H1 (cell line): ENCODE measurements at regions not wholly inside any gene's neighbourhood (a gene's known extent, or its start where the extent isn't known, plus 50 kb on each side); places are given as distances from the start of the nearest gene placed in this dataset.

Experiments
- CTCF ChIA-PET: fragments of 300-600 bp; sonication (Branson Sonifier 250); formaldehyde crosslinking; loops from one replicate; lab custom pipeline; 2021; ENCODE audit not compliant: partially characterized antibody; lab: Charles Lee
- POLR2A ChIA-PET: fragments of 300-600 bp; sonication (Branson Sonifier 250); formaldehyde crosslinking; loops from one replicate; lab custom pipeline; 2021; ENCODE audit warnings: inconsistent platforms; ENCODE audit not compliant: partially characterized antibody; lab: Charles Lee
- DNase-seq, 2 experiments: peaks; one replicate each; pipeline versions ENCODE4 v3.0.0 to v3.0.0-alpha.2; 2010 to 2022; ENCODE audit warnings: low spot score in 2 of 2, low read depth in 1 of 2, mixed read lengths in 1 of 2
- FAIRE-seq: peaks from 2 replicates; lab custom pipeline; 2011; peaks lifted over from hg19 to GRCh38; lab: Jason Lieb, UNC
- H2AFZ ChIP-seq: 2 replicates; pipeline ENCODE4 v1.8.1; 2012; ENCODE audit warnings: low read length, inconsistent platforms
- H2AK5ac ChIP-seq: 2 replicates; pipeline ENCODE4 v1.6.1; 2013; ENCODE audit warnings: low read depth, low read length
- H2BK120ac ChIP-seq: replicated peaks from 2 replicates; pipeline ENCODE3; 2013; ENCODE audit warnings: low read depth, low read length, inconsistent platforms
- H2BK12ac ChIP-seq: 2 replicates; pipeline ENCODE4 v1.6.1; 2013; ENCODE audit warnings: low read depth, low read length
- H2BK15ac ChIP-seq: 2 replicates; pipeline ENCODE4 v1.6.1; 2013; ENCODE audit warnings: low read length
- H2BK20ac ChIP-seq: 2 replicates; pipeline ENCODE4 v1.6.1; 2013; ENCODE audit warnings: low read length
- H2BK5ac ChIP-seq: 2 replicates; pipeline ENCODE4 v1.6.1; 2013; ENCODE audit warnings: low read depth, low read length
- H3K14ac ChIP-seq: 2 replicates; pipeline ENCODE4 v1.6.1; 2013; ENCODE audit warnings: inconsistent platforms; ENCODE audit not compliant: insufficient read length
- H3K18ac ChIP-seq: 2 replicates; pipeline ENCODE4 v1.6.1; 2013; ENCODE audit warnings: low read length; ENCODE audit errors: extremely low read depth
- H3K23ac ChIP-seq: 2 replicates; pipeline ENCODE4 v1.6.1; 2013; ENCODE audit warnings: inconsistent platforms; ENCODE audit not compliant: insufficient read length
- H3K23me2 ChIP-seq: 2 replicates; pipeline ENCODE4 v1.6.1; 2013; ENCODE audit warnings: low read depth, low read length
- H3K27ac ChIP-seq: 2 replicates; pipeline ENCODE4 v1.6.1; 2011; ENCODE audit warnings: low read depth, low read length, inconsistent platforms
- H3K27me3 ChIP-seq, 4 experiments: replicated peaks in 1 of 4; 1 replicate in 1 of 4; 2 replicates in 3 of 4; pipeline versions ENCODE4 v1.6.1 to v1.8.1; 2011 to 2013; ENCODE audit warnings: low read length in 3 of 4, mild to moderate bottlenecking in 3 of 4, inconsistent platforms in 2 of 4, mixed read lengths in 2 of 4, moderate library complexity in 1 of 4; ENCODE audit not compliant: control insufficient read depth in 3 of 4, insufficient read depth in 3 of 4; ENCODE audit errors: extremely low read depth in 1 of 4
- H3K36me3 ChIP-seq, 4 experiments: 2 replicates each; pipeline versions ENCODE4 v1.6.1 to v1.8.1; 2011 to 2013; ENCODE audit warnings: mild to moderate bottlenecking in 4 of 4, low read length in 3 of 4, moderate library complexity in 2 of 4, control low read depth in 1 of 4, inconsistent platforms in 1 of 4; ENCODE audit not compliant: insufficient read depth in 4 of 4, control insufficient read depth in 2 of 4
- H3K4ac ChIP-seq: replicated peaks from 2 replicates; pipeline ENCODE3; 2013; ENCODE audit warnings: low read length, low read depth, mixed read lengths, inconsistent platforms; ENCODE audit not compliant: insufficient read length
- H3K4me1 ChIP-seq, 4 experiments: replicated peaks in 1 of 4; 1 replicate in 1 of 4; 2 replicates in 3 of 4; pipeline versions ENCODE4 v1.6.1 to v1.8.1; 2011 to 2013; ENCODE audit warnings: low read length in 3 of 4, inconsistent platforms in 2 of 4, mixed read lengths in 1 of 4; ENCODE audit not compliant: insufficient read depth in 4 of 4, control insufficient read depth in 3 of 4
- H3K4me2 ChIP-seq, 2 experiments: 2 replicates each; pipeline versions ENCODE4 v1.6.1 to v1.8.1; 2011 to 2013; ENCODE audit warnings: low read depth in 2 of 2, low read length in 2 of 2, control low read depth in 1 of 2, inconsistent platforms in 1 of 2, mild to moderate bottlenecking in 1 of 2; ENCODE audit not compliant: insufficient read depth in 1 of 2
- H3K4me3 ChIP-seq, 4 experiments: fragments of 200-600, 300-600 bp in 1 of 4; sonication (generic), shearing (Covaris generic), sonication (Bioruptor Twin) in 1 of 4; 2 replicates each; pipeline versions ENCODE4 v1.5.1 to v1.8.1; 2011 to 2016; ENCODE audit warnings: low read length in 4 of 4, low read depth in 3 of 4, control low read depth in 2 of 4, inconsistent platforms in 2 of 4, mild to moderate bottlenecking in 2 of 4, mixed read lengths in 1 of 4, moderate library complexity in 1 of 4; ENCODE audit not compliant: insufficient read depth in 2 of 4; ENCODE audit errors: extremely low read depth in 1 of 4
- H3K56ac ChIP-seq: replicated peaks from 2 replicates; pipeline ENCODE3; 2013; ENCODE audit warnings: low read depth, mild to moderate bottlenecking, mixed read lengths, low read length, inconsistent platforms; ENCODE audit not compliant: insufficient read length
- H3K79me1 ChIP-seq: 2 replicates; pipeline ENCODE4 v1.6.1; 2013; ENCODE audit warnings: low read depth, low read length, control low read depth
- H3K79me2 ChIP-seq, 2 experiments: 2 replicates each; pipeline versions ENCODE4 v1.6.1 to v1.8.1; 2012 to 2013; ENCODE audit warnings: low read length in 2 of 2, mild to moderate bottlenecking in 2 of 2, inconsistent platforms in 1 of 2; ENCODE audit not compliant: insufficient read depth in 2 of 2, control insufficient read depth in 1 of 2
- H3K9ac ChIP-seq, 4 experiments: replicated peaks in 1 of 4; 1 replicate in 1 of 4; 2 replicates in 3 of 4; pipeline versions ENCODE4 v1.6.1 to v1.8.1; 2011 to 2013; ENCODE audit warnings: low read depth in 3 of 4, low read length in 3 of 4, control low read depth in 2 of 4, mild to moderate bottlenecking in 2 of 4, moderate library complexity in 2 of 4, inconsistent platforms in 1 of 4; ENCODE audit errors: extremely low read depth in 1 of 4
- H3K9me3 ChIP-seq, 2 experiments: 2 replicates each; pipeline versions ENCODE4 v1.6.1 to v1.8.1; 2012 to 2013; ENCODE audit warnings: mild to moderate bottlenecking in 2 of 2, moderate library complexity in 2 of 2, control low read depth in 1 of 2, inconsistent platforms in 1 of 2, low read depth in 1 of 2, low read length in 1 of 2, mixed read lengths in 1 of 2; ENCODE audit not compliant: insufficient read depth in 2 of 2
- H4K20me1 ChIP-seq, 2 experiments: replicated peaks in 1 of 2; 2 replicates each; pipeline versions ENCODE3 to v1.8.1; 2011 to 2013; ENCODE audit warnings: inconsistent platforms in 2 of 2, low read length in 2 of 2, mild to moderate bottlenecking in 1 of 2; ENCODE audit not compliant: insufficient read depth in 2 of 2, control insufficient read depth in 1 of 2
- H4K5ac ChIP-seq: 2 replicates; pipeline ENCODE4 v1.6.1; 2013; ENCODE audit warnings: low read length, low read depth, mixed read lengths, inconsistent platforms; ENCODE audit not compliant: insufficient read length
- H4K8ac ChIP-seq: 2 replicates; pipeline ENCODE4 v1.8.0; 2013; ENCODE audit warnings: mild to moderate bottlenecking, moderate library complexity, low read length, inconsistent platforms; ENCODE audit not compliant: insufficient read depth; ENCODE audit errors: extremely low read depth
- H4K91ac ChIP-seq: replicated peaks from 2 replicates; pipeline ENCODE3; 2013; ENCODE audit warnings: low read length, mixed read lengths, inconsistent platforms; ENCODE audit not compliant: insufficient read length
- ATF3 ChIP-seq: IDR thresholded peaks from 2 replicates; pipeline ENCODE4 v1.6.1; 2011; ENCODE audit warnings: low read depth, mild to moderate bottlenecking, low read length; ENCODE audit not compliant: insufficient read depth
- CEBPB ChIP-seq: IDR thresholded peaks from 2 replicates; pipeline ENCODE4 v1.6.1; 2012; ENCODE audit warnings: low read depth, low read length
- CTBP2 ChIP-seq: IDR thresholded peaks from 2 replicates; pipeline ENCODE4 v1.7.0; 2011; ENCODE audit warnings: borderline replicate concordance, mild to moderate bottlenecking, moderate library complexity, mixed read lengths, low read length; ENCODE audit not compliant: insufficient read depth, insufficient read length
- EZH2 ChIP-seq: fragments of 200-600 bp; sonication (generic); IDR thresholded peaks from 2 replicates; pipeline ENCODE4 v1.7.1; 2012; ENCODE audit warnings: low read depth, mild to moderate bottlenecking, moderate library complexity, low read length, inconsistent platforms; ENCODE audit not compliant: severe bottlenecking
- GABPA ChIP-seq: IDR thresholded peaks from 2 replicates; pipeline ENCODE4 v1.6.1; 2011; ENCODE audit warnings: mild to moderate bottlenecking, low read length, moderate library complexity, borderline replicate concordance; ENCODE audit not compliant: insufficient read depth
- HDAC6 ChIP-seq: IDR thresholded peaks from one replicate; pipeline ENCODE4 v1.7.1; 2012; ENCODE audit warnings: low read depth, mild to moderate bottlenecking, inconsistent platforms, low read length, moderate library complexity
- MAFK ChIP-seq: IDR thresholded peaks from 2 replicates; pipeline ENCODE4 v1.6.1; 2012; ENCODE audit warnings: low read depth, mild to moderate bottlenecking, improper control_type of control experiment, low read length
- MAX ChIP-seq: IDR thresholded peaks from 2 replicates; pipeline ENCODE4 v1.6.1; 2012; ENCODE audit warnings: inconsistent platforms
- POLR2AphosphoS5 ChIP-seq: IDR thresholded peaks from 2 replicates; pipeline ENCODE4 v1.6.1; 2011; ENCODE audit warnings: low read depth, low read length
- POU5F1 ChIP-seq: IDR thresholded peaks from 2 replicates; pipeline ENCODE4 v1.6.1; 2011; ENCODE audit warnings: low read depth, mild to moderate bottlenecking, low read length, moderate library complexity
- RBBP5 ChIP-seq: IDR thresholded peaks from 2 replicates; pipeline ENCODE4 v1.7.1; 2012; ENCODE audit warnings: low read depth, mild to moderate bottlenecking, inconsistent platforms, low read length, moderate library complexity, borderline replicate concordance
- RXRA ChIP-seq: IDR thresholded peaks from 2 replicates; pipeline ENCODE4 v1.6.1; 2011; ENCODE audit warnings: low read depth, mild to moderate bottlenecking, low read length, moderate library complexity; ENCODE audit not compliant: insufficient read depth
- SP2 ChIP-seq: IDR thresholded peaks from 2 replicates; pipeline ENCODE4 v1.6.1; 2012; ENCODE audit warnings: mild to moderate bottlenecking, low read length, inconsistent platforms
- SRF ChIP-seq: IDR thresholded peaks from 2 replicates; pipeline ENCODE4 v1.6.1; 2011; ENCODE audit warnings: mild to moderate bottlenecking, low read depth, low read length, moderate library complexity
- ZNF274 ChIP-seq: IDR thresholded peaks from 2 replicates; pipeline ENCODE4 v1.7.0; 2012; ENCODE audit warnings: low read length, borderline replicate concordance; ENCODE audit errors: extremely low read depth
- WGBS, 2 experiments: shearing (Covaris generic) in 1 of 2; methylation state at CpG; one replicate each; pipeline versions ENCODE4 v1.1.6 to v1.1.7; 2013 to 2015; ENCODE audit warnings: low lambda C conversion rate in 2 of 2, mixed read lengths in 2 of 2, inconsistent platforms in 1 of 2, low coverage in 1 of 2, missing lambda C conversion rate in 1 of 2; ENCODE audit not compliant: insufficient replicate concordance in 2 of 2, insufficient coverage in 1 of 2, insufficient read length in 1 of 2; ENCODE audit errors: extremely low coverage in 1 of 2, missing lambda C conversion rate in 1 of 2; 5-methylcytosine and 5-hydroxymethylcytosine counted together

- Histone ChIP-seq H4K91ac (no peak overlapping the region), H3K23me2 (no peaks in the 10 kb centered on the region), H3K4me1 (no peaks in the 10 kb centered on the region), H2BK15ac (no peak overlapping the region), H2BK12ac (no peak overlapping the region), H3K18ac (no peak overlapping the region), H3K4me2 (no peak overlapping the region), H3K23ac (no peak overlapping the region), H2BK5ac (no peak overlapping the region), H3K14ac (no peak overlapping the region), H3K4me3 (no peak overlapping the region), H3K27ac (no peak overlapping the region), H4K20me1 (no peaks in the 10 kb centered on the region), H2BK20ac (no peak overlapping the region), H2AK5ac (no peak overlapping the region), H3K36me3 (no peaks in the 10 kb centered on the region), H4K5ac (no peak overlapping the region), H3K27me3 (no peaks in the 10 kb centered on the region), H3K9ac (no peak overlapping the region), H2BK120ac (no peak overlapping the region), H2AFZ (no peak overlapping the region), H3K79me2 (no peaks in the 10 kb centered on the region), H3K56ac (no peak overlapping the region), H3K4ac (no peak overlapping the region), H4K8ac (no peak overlapping the region), H3K79me1 (no peaks in the 10 kb centered on the region), H3K9me3 (no peaks in the 10 kb centered on the region)
- FAIRE-seq (no peak), DNase-seq (no peak)
- ChIA-PET POLR2A (no interaction called here), CTCF (interaction anchor here (1.2 kb wide), 1 partner anchor 22 kb away, joined by 3 read pairs; no protein-coding TSS in a partner anchor)
- 90% methylated on average over 6 of the region's 6 CpGs; no CpG with 5 or more reads in 1 of the 2 experiments for WGBS, 2 experiments
- TF ChIP-seq SRF (no peak), ATF3 (no peak), MAFK (no peak), GABPA (no peak), ZNF274 (no peak), CTBP2 (no peak), HDAC6 (no peak), SP2 (no peak), MAX (no peak), EZH2 (no peak), POLR2AphosphoS5 (no peak), POU5F1 (no peak), CEBPB (no peak), RXRA (no peak), RBBP5 (no peak)
Observed at GRCh38 chr9:11328326-11328725, 715.5 kb upstream of the PTPRD start.
